K562 (cell line): ENCODE measurements at regions not wholly inside any gene's neighbourhood (a gene's known extent, or its start where the extent isn't known, plus 50 kb on each side); places are given as distances from the start of the nearest gene placed in this dataset.

Experiments used
- ATAC-seq: fragments of 200-7000 bp; cut with Tn5 transposase; 3 replicates; pipeline ENCODE4 v1.9.1; 2020; ENCODE audit warnings: moderate library complexity
- BruUV-seq: library from RNA; stranded (reverse); fragments of 400-500 nt; replicated peaks from 2 replicates; lab custom pipeline; 2021; lab: Mats Ljungman, UMichigan
- CTCF ChIA-PET: fragments of 300-600 bp; formaldehyde crosslinking; extraction: SDS; loops from one replicate; lab custom pipeline; 2021; ENCODE audit warnings: low intra/inter-chr PET ratio; lab: Yijun Ruan, JAX
- POLR2A ChIA-PET: fragments of 300-600, 350-650 bp; sonication (Branson Sonifier 250); formaldehyde crosslinking; extraction: SDS; loops from one replicate; lab custom pipeline; 2021; ENCODE audit warnings: antibody characterized with exemption, inconsistent platforms; lab: Yijun Ruan, JAX
- DNase-seq, 4 experiments: peaks; one replicate each; pipeline versions ENCODE4 v3.0.0 to v3.0.0-alpha.2; 2011 to 2018; ENCODE audit warnings: low spot score in 3 of 4, mixed read lengths in 3 of 4; ENCODE audit errors: extremely low read depth in 1 of 4
- FAIRE-seq: peaks from 2 replicates; lab custom pipeline; 2011; peaks lifted over from hg19 to GRCh38; lab: Jason Lieb, UNC
- H2AFZ ChIP-seq: 2 replicates; pipeline ENCODE4 v1.6.0; 2011; ENCODE audit warnings: low read depth, low read length, control low read depth, inconsistent platforms
- H3K27ac ChIP-seq: fragments of 200-600 bp; 3 replicates; pipeline ENCODE4 v1.8.0; 2011; ENCODE audit warnings: low read depth, mild to moderate bottlenecking, control low read depth, inconsistent platforms, low read length, moderate library complexity, mixed read lengths; ENCODE audit errors: extremely low read depth
- H3K27me3 ChIP-seq, 2 experiments: fragments of 300-600 bp in 1 of 2; 2 replicates in 1 of 2; 3 replicates in 1 of 2; pipeline versions ENCODE4 v1.6.0 to v1.8.0; 2011; ENCODE audit warnings: inconsistent platforms in 2 of 2, low read length in 2 of 2, mild to moderate bottlenecking in 1 of 2, mixed read lengths in 1 of 2, moderate library complexity in 1 of 2; ENCODE audit not compliant: control insufficient read depth in 2 of 2, insufficient read depth in 2 of 2
- H3K36me3 ChIP-seq: fragments of 300-600 bp; 3 replicates; pipeline ENCODE4 v1.8.0; 2011; ENCODE audit warnings: mild to moderate bottlenecking, low read length, inconsistent platforms; ENCODE audit not compliant: control insufficient read depth, insufficient read depth
- H3K4me1 ChIP-seq, 2 experiments: fragments of 200-600 bp in 1 of 2; replicated peaks in 1 of 2; 2 replicates in 1 of 2; 3 replicates in 1 of 2; pipeline versions ENCODE4 v1.5.1 to v1.8.0; 2011; ENCODE audit warnings: inconsistent platforms in 2 of 2, low read length in 2 of 2, mild to moderate bottlenecking in 1 of 2, mixed read lengths in 1 of 2, moderate library complexity in 1 of 2; ENCODE audit not compliant: control insufficient read depth in 2 of 2, insufficient read depth in 2 of 2
- H3K4me2 ChIP-seq: 2 replicates; pipeline ENCODE4 v1.6.1; 2011; ENCODE audit warnings: low read length, control low read depth, inconsistent platforms, mixed read lengths; ENCODE audit not compliant: insufficient read depth
- H3K4me3 ChIP-seq: fragments of 200-600 bp; sonication (generic), shearing (Covaris generic); 2 replicates; pipeline ENCODE4 v1.5.1; 2016; ENCODE audit warnings: control low read depth, inconsistent platforms
- H3K79me2 ChIP-seq: fragments of 200-600 bp; 3 replicates; pipeline ENCODE4 v1.8.0; 2011; ENCODE audit warnings: low read length, inconsistent platforms; ENCODE audit not compliant: control insufficient read depth, insufficient read depth
- H3K9ac ChIP-seq, 2 experiments: 2 replicates each; pipeline versions ENCODE4 v1.6.0 to v1.6.1; 2011; ENCODE audit warnings: low read depth in 2 of 2, low read length in 2 of 2, control low read depth in 1 of 2, inconsistent platforms in 1 of 2, mild to moderate bottlenecking in 1 of 2, mixed read lengths in 1 of 2; ENCODE audit not compliant: insufficient read depth in 1 of 2
- H3K9me1 ChIP-seq: one replicate; pipeline ENCODE4 v1.6.0; 2011; ENCODE audit warnings: inconsistent platforms, mild to moderate bottlenecking, low read length, moderate library complexity; ENCODE audit not compliant: control insufficient read depth, insufficient read depth
- H3K9me3 ChIP-seq: replicated peaks from 2 replicates; pipeline ENCODE4 v1.5.1; 2011; ENCODE audit warnings: low read depth, low read length, inconsistent platforms; ENCODE audit not compliant: control insufficient read depth, insufficient read depth
- H4K20me1 ChIP-seq: replicated peaks from 2 replicates; pipeline ENCODE4 v1.6.1; 2011; ENCODE audit warnings: low read length, inconsistent platforms, mixed read lengths; ENCODE audit not compliant: control insufficient read depth, insufficient read depth
- CHCHD3 ChIP-seq: fragments of 250-450 bp; sonication (Bioruptor Pico); IDR thresholded peaks from 2 replicates; pipeline ENCODE4 v2.1.2; 2022; ENCODE audit warnings: mild to moderate bottlenecking
- COPS2 ChIP-seq: fragments of 450-650 bp; conservative IDR thresholded peaks from 2 replicates; pipeline ENCODE4 v1.6.1; 2016; ENCODE audit warnings: mild to moderate bottlenecking, moderate library complexity
- ETV1 ChIP-seq: fragments of 450-650 bp; conservative IDR thresholded peaks from 2 replicates; pipeline ENCODE4 v1.6.1; 2016; ENCODE audit warnings: missing genetic modification characterization, control low read depth, low read depth, missing compliant biosample characterization
- FOXO4 ChIP-seq: fragments of 450-650 bp; formaldehyde crosslinking; IDR thresholded peaks from 2 replicates; pipeline ENCODE4 v1.4.0; 2020; ENCODE audit warnings: mild to moderate bottlenecking, moderate library complexity
- HNRNPL ChIP-seq: fragments of 200-400 bp; formaldehyde crosslinking; IDR thresholded peaks from 2 replicates; pipeline ENCODE4 v1.6.1; 2017; ENCODE audit warnings: low read depth, mild to moderate bottlenecking, low read length
- NCOR1 ChIP-seq: fragments of 450-650 bp; IDR thresholded peaks from 2 replicates; pipeline ENCODE4 v1.6.1; 2016; ENCODE audit warnings: mild to moderate bottlenecking, moderate library complexity
- POLR2AphosphoS2 ChIP-seq: IDR thresholded peaks from 2 replicates; pipeline ENCODE4 v1.6.1; 2012; ENCODE audit warnings: low read length, improper control_type of control experiment
- SIRT6 ChIP-seq: IDR thresholded peaks from one replicate; pipeline ENCODE4 v1.6.1; 2012; ENCODE audit warnings: low read depth, mild to moderate bottlenecking, control low read depth, inconsistent platforms, low read length, moderate library complexity
- TCF7L2 ChIP-seq: fragments of 150-350 bp; IDR thresholded peaks from 2 replicates; pipeline ENCODE4 v1.6.1; 2016; ENCODE audit warnings: low read depth, mild to moderate bottlenecking, low read length, moderate library complexity
- ZNF76 ChIP-seq: fragments of 250-450 bp; sonication (Bioruptor Pico); IDR thresholded peaks from 2 replicates; pipeline ENCODE4 v1.4.0; 2020; ENCODE audit warnings: mild to moderate bottlenecking, moderate library complexity, borderline replicate concordance
- ZNF778 ChIP-seq: fragments of 450-650 bp; formaldehyde crosslinking; IDR thresholded peaks from 2 replicates; pipeline ENCODE4 v1.4.0; 2020; ENCODE audit warnings: mild to moderate bottlenecking, moderate library complexity
- WGBS: fragments of 100-300 bp; shearing (Covaris generic); methylation state at CpG from one replicate; pipeline ENCODE4 v1.1.6; 2016; ENCODE audit warnings: low coverage, mixed read lengths; ENCODE audit not compliant: insufficient coverage; ENCODE audit errors: missing lambda C conversion rate; 5-methylcytosine and 5-hydroxymethylcytosine counted together
- in situ Hi-C: fragments of 300-500 bp; cut with MboI; formaldehyde crosslinking; loops from 4 replicates; pipeline ENCODE4 v1.15.0; 2018; ENCODE audit warnings: inconsistent platforms, mixed read lengths
- intact Hi-C: fragments of 100-400 bp; cut with micrococcal nuclease; formaldehyde crosslinking; loops from 2 replicates; pipeline ENCODE4 v1.14.2; 2022
- TF ChIP-seq, protein P1 (sequence below): IDR thresholded peaks from 2 replicates; pipeline ENCODE4 v1.6.1; 2012; ENCODE audit warnings: low read depth, low read length, improper control_type of control experiment, borderline replicate concordance

DNA sequence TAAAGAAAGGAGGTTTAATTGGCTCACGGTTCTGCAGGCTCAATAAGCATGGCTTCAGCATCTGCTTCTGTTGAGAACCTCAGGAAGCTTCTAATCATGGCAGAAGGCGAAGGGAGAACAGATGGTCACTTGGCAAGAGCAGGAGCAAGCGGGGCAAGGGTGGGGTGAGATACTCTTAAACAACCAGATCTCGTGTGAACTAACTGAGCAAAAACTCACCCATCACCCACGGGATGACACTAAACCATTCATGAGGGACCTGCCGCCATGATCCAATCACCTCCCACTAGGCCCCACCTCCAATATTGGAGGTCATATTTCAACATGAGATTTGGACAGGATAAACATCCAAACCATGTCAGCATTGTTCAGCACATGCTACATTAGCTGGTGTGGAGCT is 89.1 kb upstream of the HAND1 start:
- Histone ChIP-seq H3K4me1 (no peaks in the 10 kb centered on the region), H3K27me3 (peaks cover 13 to 38% of the 10 kb centered on the region in 2 experiments), H3K79me2 (no peaks in the 10 kb centered on the region), H3K27ac (no peak overlapping the region), H3K9ac (no peak overlapping the region), H3K9me1 (no peaks in the 10 kb centered on the region), H3K4me2 (no peak overlapping the region), H3K36me3 (no peaks in the 10 kb centered on the region), H3K4me3 (no peak overlapping the region), H3K9me3 (no peaks in the 10 kb centered on the region), H2AFZ (no peak overlapping the region), H4K20me1 (no peaks in the 10 kb centered on the region)
- ChIA-PET CTCF (no interaction called here), POLR2A (interaction anchor here (1.1 kb wide), 1 partner anchor 17 kb away, joined by 12 read pairs; no protein-coding TSS in a partner anchor)
- in situ Hi-C loops (no loop called here), intact Hi-C loops (no loop called here)
- no TSS peak for BruUV-seq
- FAIRE-seq (no peak), ATAC-seq (no peak), DNase-seq (no peak)
- 1% methylated on average over 6 of the region's 6 CpGs for WGBS
- TF ChIP-seq TCF7L2 (no peak), CHCHD3 (CRISPR knock-in tag) (no peak), NCOR1 (no peak), HNRNPL (no peak), SIRT6 (no peak), ZNF76 (no peak), ZNF778 (no peak), ETV1 (tag) (no peak), FOXO4 (CRISPR knock-in tag) (no peak), POLR2AphosphoS2 (no peak), COPS2 (no peak)
- TF ChIP-seq, protein P1, sequence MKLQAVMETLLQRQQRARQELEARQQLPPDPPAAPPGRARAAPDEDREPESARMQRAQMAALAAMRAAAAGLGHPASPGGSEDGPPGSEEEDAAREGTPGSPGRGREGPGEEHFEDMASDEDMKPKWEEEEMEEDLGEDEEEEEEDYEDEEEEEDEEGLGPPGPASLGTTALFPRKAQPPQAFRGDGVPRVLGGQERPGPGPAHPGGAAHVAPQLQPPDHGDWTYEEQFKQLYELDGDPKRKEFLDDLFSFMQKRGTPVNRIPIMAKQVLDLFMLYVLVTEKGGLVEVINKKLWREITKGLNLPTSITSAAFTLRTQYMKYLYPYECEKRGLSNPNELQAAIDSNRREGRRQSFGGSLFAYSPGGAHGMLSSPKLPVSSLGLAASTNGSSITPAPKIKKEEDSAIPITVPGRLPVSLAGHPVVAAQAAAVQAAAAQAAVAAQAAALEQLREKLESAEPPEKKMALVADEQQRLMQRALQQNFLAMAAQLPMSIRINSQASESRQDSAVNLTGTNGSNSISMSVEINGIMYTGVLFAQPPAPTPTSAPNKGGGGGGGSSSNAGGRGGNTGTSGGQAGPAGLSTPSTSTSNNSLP, result no peak
